Smooth muscle cell of the brain vasculature (primary cell): ENCODE measurements at regions not wholly inside any gene's neighbourhood (a gene's known extent, or its start where the extent isn't known, plus 50 kb on each side); places are given as distances from the start of the nearest gene placed in this dataset.

Experiments
- DNase-seq: peaks from one replicate; pipeline ENCODE4 v3.0.0-alpha.2; 2012; ENCODE audit warnings: low read depth, low spot score

- no peak for DNase-seq
These were observed 239.4 kb upstream of the TMTC1 start for GRCh38 chr12:30023186-30023585.

GRCh38 chr12:30021051-30021833, 237.5 kb upstream of the TMTC1 start:
- DNase-seq: peak; percentile 36

DNA sequence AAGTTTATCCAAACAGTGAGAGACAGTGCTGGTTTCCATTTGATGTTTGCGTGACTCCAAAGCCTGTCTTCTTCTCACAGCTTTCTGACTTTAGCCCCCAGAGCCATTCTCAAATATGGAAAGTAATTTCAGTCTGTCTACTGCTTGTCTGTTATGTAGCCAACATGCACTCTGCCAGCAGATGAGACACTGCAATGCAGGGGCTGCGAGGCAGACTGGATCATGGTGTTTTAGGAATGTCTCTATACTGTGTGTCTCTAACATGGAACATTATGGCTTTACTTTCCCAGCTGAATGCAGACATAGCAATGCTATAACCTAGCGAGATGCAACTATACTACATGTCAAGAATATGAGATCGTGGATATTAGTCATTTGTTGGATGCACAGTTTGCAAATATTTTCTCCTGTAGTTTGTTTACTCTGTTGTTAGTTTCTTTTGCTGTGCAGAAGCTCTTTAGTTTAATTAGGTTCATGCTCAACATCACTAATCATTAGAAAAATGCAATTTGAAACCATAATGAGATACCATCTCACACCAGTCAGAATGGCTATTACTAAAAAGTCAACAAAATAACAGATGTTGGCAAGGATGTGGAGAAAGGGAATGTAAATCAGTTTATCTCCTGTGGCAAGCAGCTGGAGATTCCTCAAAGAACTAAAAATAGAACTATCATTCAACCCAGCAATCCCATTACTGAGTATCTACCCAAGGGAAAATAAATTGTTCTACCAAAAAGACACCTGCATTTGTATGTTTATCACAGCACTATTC, 235.8 kb upstream of the TMTC1 start:
- DNase-seq: no peak

- no peak for DNase-seq
These were observed 232.9 kb upstream of the TMTC1 start for GRCh38 chr12:30016540-30017055.

DNA sequence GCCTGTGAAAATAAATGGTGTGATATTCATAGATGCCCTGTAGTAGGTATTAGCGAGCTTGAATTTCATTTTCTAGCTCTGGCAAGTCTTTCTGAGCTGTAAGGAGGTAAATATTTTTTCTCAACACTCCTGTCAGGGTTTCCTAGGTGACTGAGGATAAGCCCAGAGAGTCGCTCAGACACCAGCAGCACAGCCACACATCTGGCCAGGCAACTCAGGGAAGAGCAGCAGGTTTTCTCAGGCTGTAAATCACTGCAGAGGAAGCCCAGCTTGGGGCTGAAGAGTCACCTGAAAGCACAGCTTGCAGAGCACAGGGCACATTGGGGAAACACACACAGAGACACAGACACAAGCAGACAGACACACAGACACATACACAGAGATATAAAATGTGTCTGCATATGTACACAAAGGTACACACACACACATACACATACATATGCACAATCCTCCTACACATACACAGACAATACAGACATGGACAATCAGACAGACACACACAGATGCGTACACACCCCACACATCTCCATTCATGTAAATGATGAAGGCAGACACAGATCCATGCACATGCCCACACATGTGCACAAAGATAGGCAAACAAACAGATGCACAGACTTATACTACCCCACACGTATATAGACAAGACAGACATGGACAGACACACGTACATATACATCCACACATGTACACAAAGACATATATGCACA, 232.0 kb upstream of the TMTC1 start:
- DNase-seq: no peak

GRCh38 chr12:30014991-30015390, 231.2 kb upstream of the TMTC1 start:
- no peak for DNase-seq

DNA sequence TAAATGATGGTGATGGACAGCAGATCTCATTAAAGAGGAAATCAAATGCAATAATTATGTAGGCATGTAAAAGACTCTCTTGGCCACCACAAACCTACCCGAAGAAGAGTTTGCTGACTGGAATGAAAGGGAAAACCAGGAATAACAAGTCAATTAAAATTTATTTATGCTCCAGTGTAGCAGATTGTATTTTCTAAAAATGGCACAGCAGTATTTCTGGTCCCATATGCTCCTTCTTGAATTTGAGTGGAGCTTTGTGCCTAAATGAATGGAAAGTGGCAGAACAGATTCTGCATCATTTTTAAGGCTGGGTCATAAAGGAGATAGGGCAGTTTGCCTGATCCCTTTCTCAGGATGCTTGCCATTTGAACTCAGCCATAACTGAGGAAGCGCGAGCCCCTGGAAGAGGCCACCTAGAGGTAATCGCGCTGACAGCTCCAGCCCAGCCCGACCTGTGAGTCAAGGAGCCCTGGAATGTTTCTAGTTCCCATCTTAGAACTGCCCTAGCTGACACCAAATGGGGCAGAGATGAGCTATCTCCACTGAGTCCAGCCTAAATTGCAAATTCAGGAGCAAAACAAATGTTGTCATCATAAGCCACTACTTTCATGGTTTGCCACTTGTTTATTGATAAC, 229.2 kb upstream of the TMTC1 start:
- DNase-seq: no peak

- no peak for DNase-seq
These were observed 226.6 kb upstream of the TMTC1 start for GRCh38 chr12:30010071-30011052.

DNA sequence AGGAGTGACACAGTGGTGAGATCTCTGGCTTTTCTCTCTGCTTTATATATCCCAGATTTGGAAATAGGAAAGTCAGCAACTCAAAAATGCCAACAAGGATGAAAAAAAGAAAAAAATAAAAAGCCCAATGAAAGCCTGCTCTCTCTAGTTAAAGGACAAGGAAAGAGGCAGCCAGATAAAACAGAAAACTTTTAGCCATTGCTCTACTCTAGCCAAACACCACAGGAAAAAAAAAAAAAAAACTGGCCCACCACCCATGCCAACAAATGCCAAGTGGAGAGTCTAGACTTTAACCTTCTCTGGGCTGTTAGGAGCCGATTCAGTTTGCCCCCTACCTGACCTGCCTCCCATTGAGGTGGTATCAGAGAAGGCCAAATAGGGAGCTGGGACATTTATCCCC, 222.3 kb upstream of the TMTC1 start:
- DNase-seq: no peak

GRCh38 chr12:30003321-30003720, 219.6 kb upstream of the TMTC1 start:
- DNase-seq: no peak

- no peak for DNase-seq
These were observed 218.9 kb upstream of the TMTC1 start for GRCh38 chr12:30002677-30003076.

GRCh38 chr12:30000401-30000800, 216.7 kb upstream of the TMTC1 start:
- no peak for DNase-seq

- DNase-seq: no peak
These were observed 213.3 kb upstream of the TMTC1 start for GRCh38 chr12:29996993-29997392.

DNA sequence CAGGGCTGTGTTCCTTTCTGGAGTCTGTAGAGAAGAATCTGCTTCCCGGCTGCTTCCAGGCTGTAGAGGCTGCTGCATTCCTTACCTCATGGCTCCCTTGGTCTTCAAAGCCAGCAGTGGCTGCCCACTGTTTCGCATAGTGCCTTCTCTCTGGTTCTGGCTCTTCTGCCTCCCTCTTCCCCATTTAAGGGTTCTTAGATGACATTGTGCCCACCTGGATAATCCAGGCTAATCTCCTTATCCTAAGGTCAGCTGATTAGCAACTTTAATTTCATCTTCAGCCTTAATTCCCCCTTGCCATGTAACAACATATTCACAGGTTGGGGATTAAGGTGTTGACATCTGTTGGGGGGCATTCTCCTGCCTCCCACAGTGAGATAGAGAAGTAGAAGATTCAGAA, 208.6 kb upstream of the TMTC1 start:
- DNase-seq: no peak

GRCh38 chr12:29991924-29992323, 208.2 kb upstream of the TMTC1 start:
- no peak for DNase-seq

DNA sequence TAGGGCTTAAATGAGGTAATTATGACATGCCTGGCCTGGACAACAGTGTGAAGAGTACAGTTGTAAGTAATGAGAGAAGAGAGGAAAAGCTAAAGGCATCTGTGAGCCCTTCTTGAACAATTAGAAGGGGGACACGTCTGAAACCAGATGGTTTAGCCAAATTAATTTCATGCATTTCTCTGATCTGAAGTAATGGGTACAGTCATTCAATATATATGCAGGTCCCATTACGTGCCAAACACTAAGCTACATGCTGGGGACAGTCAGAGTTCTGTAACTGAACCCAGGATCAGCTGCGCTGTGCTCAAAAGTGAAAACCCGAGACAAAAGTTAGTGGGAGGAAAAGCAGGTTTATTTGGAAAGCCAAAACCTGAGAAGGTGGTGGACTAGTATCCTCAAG, 207.2 kb upstream of the TMTC1 start:
- DNase-seq: no peak

DNA sequence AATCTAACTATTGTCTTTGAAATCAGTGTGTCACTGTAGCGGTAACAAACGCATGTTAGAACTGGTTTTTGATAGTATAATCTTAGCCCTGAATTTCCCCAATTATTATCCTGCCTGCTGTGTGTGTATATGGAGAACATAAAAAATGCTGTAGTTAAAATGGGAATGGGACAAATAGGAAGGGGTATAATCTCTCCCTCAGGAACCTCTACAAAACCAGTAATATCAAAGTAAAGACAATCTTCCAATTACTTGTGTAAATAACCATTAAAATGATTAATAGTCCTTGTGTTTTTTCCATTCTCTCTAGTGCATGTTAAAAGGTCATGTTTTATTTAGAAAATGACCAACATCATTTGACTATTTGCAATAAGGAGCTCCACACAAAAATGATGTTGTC, 200.1 kb upstream of the TMTC1 start:
- no peak for DNase-seq

DNA sequence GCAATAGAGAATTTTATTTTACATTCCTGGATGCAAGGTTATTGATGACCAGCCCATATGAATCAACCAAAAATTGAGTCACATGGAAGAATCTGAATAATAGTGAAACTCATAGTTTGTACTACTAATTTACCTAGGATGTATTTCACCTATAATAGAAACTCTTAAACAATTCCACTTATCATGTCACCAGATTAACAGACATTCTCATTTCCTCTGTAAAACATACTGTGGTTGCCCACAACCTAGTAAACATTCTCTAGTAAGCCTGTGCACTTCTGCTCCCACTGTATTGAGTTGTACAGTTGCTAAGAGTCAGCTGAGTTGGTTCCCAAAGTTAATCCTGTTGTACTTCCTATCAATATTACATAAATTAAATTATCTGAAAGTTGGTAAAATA, 196.6 kb upstream of the TMTC1 start:
- no peak for DNase-seq

DNA sequence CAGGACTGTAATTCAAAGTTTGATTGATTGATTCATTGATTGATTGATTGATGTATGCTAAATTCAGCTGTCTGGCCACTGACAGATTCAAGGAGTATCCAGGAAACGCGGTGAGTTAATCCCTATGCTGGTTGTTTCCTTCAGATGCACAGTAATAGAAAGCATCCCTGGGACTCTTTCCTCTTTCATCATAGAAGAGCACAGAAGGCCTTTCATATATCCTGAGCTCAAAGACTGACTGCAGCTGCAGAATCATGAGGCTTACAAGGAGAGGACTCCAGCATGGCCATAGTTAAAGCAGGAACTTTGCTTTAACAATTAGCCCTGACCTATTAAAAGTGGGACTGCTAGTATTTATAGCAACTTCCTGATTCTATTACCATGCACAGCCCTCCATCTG, 187.7 kb upstream of the TMTC1 start:
- no peak for DNase-seq

DNA sequence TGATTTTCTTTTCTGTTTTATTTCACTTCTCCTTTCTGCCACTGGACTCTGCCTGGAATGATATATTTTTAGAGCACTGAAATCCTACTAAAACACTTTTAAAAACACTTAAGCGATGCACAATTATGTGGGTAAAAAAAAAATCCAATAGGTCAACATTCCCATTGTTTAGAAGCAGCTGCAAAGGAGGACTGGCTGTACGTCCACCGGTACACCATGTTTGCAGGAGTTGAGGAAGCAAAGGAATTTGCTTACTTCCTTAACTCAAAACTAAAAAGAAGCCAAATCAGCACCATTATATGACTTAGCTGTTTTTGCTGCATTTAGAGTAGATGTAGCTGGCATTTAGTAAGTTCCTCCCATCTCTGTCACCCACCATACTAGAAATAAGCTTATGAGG, 186.8 kb upstream of the TMTC1 start:
- DNase-seq: no peak
